Stimulated activated naive CD8-positive, alpha-beta T cell treated with anti-CD3 and anti-CD28 coated beads, Interleukin-15, amount 100 ng/mL, for 72 hours (primary cell): ENCODE measurements at regions not wholly inside any gene's neighbourhood (a gene's known extent, or its start where the extent isn't known, plus 50 kb on each side); places are given as distances from the start of the nearest gene placed in this dataset.
"Not testable (repeated sequence)": the region's sequence is repeated elsewhere in the genome, so short reads cannot be mapped to it uniquely, and the experiment has no call there.

Source experiments
- ATAC-seq: fragments of 150-1000 bp; cut with Tn5 transposase; 2 replicates; pipeline ENCODE4 v1.10.0; 2021; ENCODE audit warnings: mild to moderate bottlenecking, moderate library complexity
- DNase-seq, 2 donors: peaks; one replicate each; pipeline ENCODE4 v3.0.0; 2021 to 2022
- H3K27ac Mint-ChIP-seq, 2 donors: one replicate each; pipeline ENCODE4 v1.8.0; 2022; ENCODE audit warnings: mild to moderate bottlenecking in 2 of 2, mixed read lengths in 2 of 2, moderate library complexity in 2 of 2
- H3K27me3 Mint-ChIP-seq: one replicate; pipeline ENCODE4 v1.8.0; 2022; ENCODE audit warnings: mixed read lengths
- H3K4me1 Mint-ChIP-seq: one replicate; pipeline ENCODE4 v1.8.0; 2022; ENCODE audit warnings: mild to moderate bottlenecking, mixed read lengths
- H3K4me3 Mint-ChIP-seq, 2 donors: one replicate each; pipeline ENCODE4 v1.8.0; 2022; ENCODE audit warnings: mild to moderate bottlenecking in 2 of 2, mixed read lengths in 2 of 2, moderate library complexity in 1 of 2
- H3K9me3 Mint-ChIP-seq, 2 donors: one replicate each; pipeline ENCODE4 v1.8.0; 2022; ENCODE audit warnings: mixed read lengths in 2 of 2

DNA sequence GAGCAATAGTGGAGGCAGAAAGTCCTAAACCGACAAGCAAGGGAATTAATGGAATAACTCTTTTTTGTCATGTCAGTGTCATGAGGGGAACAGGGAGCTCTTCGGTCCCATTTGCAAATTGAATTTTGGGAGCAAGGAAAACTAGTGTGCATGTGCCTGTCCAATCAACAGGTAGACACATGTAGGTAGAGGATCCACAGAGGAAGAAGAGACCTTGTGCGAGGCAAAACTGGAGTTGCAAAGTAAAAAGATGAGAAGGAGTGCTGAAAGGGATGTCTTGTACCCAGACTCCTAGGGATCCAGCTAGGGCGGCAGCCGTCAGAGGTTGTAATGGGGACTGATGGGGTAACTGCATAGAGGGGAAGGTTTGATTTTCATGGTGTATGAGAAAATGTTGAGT, 156.8 kb upstream of the SNX2 start:
- H3K9me3 Mint-ChIP-seq, ATAC-seq, H3K4me3 Mint-ChIP-seq, H3K27me3 Mint-ChIP-seq, H3K27ac Mint-ChIP-seq, H3K4me1 Mint-ChIP-seq, DNase-seq: not testable (repeated sequence)

DNA sequence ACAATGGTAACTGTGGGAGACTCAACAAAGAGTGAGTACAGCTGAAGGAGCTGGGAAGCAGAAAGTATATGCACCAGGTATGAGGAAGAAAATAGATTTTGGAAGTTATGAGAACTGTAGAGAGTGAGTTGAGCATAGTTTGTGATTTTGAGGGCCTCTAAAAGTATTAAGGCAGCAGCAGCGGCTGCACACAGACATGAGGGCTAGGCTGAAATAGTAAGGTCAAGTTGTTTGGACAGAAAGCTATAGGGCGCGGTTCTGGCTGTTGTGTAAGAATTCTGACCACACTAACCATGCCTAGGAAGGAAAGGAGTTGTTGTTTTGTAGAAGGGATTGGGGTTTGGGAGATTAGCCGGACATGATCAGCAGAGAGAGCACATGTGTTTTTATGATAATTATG, 154.1 kb upstream of the SNX2 start:
- not testable (repeated sequence) for H3K27ac Mint-ChIP-seq, ATAC-seq, DNase-seq, H3K27me3 Mint-ChIP-seq, H3K4me1 Mint-ChIP-seq, H3K4me3 Mint-ChIP-seq, H3K9me3 Mint-ChIP-seq

DNA sequence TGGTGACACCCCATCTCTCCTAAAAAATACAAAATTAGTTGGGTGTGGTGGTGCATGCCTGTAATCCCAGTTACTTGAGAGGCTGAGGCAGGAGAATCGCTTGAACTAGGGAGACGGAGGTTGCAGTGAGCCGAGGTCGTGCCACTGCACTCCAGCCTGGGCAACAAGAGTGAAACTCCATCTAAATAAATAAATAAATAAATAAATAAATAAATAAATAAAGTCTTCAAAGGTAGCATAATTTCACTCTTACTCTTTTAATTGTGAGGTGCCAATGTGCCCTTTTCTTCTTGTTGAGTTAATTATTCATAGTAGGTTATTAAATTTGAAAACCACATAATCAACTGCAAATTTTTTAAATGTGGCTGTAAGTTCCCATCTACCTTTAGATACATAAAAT, 146.2 kb upstream of the SNX2 start:
- not testable (repeated sequence) for H3K9me3 Mint-ChIP-seq, H3K4me1 Mint-ChIP-seq, H3K27me3 Mint-ChIP-seq, DNase-seq, H3K4me3 Mint-ChIP-seq, ATAC-seq, H3K27ac Mint-ChIP-seq

DNA sequence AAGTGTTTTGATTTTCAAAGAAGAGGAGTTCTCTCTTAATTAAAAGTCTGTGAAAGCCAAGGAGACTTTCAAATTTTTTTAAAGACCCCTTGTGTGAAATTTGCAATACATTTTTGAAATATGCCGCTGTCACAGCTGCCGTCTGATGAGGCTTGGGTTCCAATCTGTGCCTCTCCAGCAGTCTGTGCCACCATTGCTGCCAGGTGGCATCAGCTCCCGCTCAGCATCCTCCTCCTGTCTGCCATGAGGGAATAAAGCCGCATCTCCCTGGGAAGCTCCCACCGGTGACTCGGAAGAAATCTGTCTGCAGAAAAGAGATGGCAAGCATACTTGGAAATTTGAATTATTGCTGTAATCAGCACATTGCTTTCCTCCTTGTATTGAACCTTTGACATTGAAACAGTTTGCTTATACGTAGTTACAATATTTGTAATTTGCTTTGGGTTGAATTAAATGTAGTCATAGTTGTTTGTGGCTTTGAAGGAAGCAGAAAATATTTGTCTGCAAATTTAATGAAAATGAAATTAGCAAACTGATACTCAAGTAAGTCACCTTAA, 145.7 kb upstream of the SNX2 start:
- H3K27ac Mint-ChIP-seq, result no peak overlapping the region
- no peaks in the 10 kb centered on the region for H3K9me3 Mint-ChIP-seq

DNA sequence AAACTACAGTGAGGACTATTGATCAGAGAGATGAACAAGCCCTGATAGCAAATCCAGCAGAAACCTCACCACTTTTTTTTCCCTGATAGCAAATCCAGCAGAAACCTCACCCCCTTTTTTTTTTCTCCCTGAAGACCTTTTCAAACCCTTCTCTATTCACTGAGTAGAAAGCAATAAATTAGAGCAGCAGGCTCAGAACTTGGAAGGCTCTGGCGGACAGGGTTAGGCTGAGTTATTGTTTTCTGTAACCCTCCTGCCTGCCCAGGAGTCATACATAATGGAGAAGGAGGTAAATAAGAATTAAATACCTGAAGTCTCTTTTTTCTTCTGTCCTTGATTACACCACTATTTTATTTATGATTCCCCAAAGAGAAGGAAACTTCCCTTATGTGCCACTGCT, 136.3 kb upstream of the SNX2 start:
- Mint-ChIP-seq H3K9me3 (peaks cover 0 to 5% of the 10 kb centered on the region in 2 donors), H3K27me3 (no peaks in the 10 kb centered on the region), H3K27ac (no peak overlapping the region), H3K4me3 (no peak overlapping the region), H3K4me1 (no peaks in the 10 kb centered on the region)
- no peak for DNase-seq
- ATAC-seq, result no peak

More for the DNA sequence above, 145.7 kb upstream of the SNX2 start:
- DNase-seq (no peak), ATAC-seq (no peak)
- Mint-ChIP-seq H3K4me3 (no peak overlapping the region), H3K27me3 (no peaks in the 10 kb centered on the region), H3K4me1 (no peaks in the 10 kb centered on the region)

DNA sequence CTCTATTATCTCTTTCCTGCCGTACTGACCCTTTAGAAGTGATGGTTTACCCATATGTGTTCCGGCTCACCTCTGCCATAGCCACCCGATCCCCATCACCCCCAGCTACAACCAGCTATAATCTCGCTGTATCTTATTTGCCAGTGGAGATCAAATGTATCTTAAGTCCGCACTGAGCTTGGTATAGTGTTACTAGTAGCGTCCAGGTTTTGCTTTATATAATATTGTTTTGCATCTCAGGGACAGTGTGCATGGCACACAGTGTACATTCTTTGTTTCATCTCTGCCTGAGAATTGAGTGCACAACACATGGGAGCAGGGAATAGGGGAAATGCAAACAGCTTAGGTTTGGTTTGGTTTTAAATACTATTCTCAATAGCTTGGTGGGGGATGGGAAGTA, 135.8 kb upstream of the SNX2 start:
- H3K4me3 Mint-ChIP-seq, result no peak overlapping the region
- no peaks in the 10 kb centered on the region for H3K27me3 Mint-ChIP-seq
- no peak overlapping the region for H3K27ac Mint-ChIP-seq
- ATAC-seq, result no peak
- no peak for DNase-seq
- H3K4me1 Mint-ChIP-seq, result no peaks in the 10 kb centered on the region
- peaks cover 0 to 5% of the 10 kb centered on the region in 2 donors for H3K9me3 Mint-ChIP-seq

DNA sequence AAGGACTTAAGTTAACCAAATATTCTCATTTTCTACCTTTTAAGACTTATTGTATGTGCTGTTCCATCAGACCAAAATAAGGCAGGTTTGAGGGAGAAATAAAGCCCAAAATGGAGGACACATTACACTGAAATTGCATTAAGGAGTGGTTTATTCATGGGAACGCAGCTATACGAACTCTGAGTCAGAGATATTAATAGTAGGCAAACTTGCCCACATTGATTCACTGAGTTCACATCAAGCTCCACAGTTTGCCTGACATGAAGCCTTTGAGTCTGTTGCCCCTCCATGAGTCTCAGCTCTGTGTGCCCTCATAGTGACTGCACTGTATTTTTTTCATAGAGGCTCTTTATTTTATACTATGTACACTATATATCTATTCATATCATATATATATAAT, 135.0 kb upstream of the SNX2 start:
- Mint-ChIP-seq H3K4me3 (no peak overlapping the region), H3K4me1 (no peaks in the 10 kb centered on the region), H3K9me3 (peaks cover 0 to 3% of the 10 kb centered on the region in 2 donors), H3K27ac (no peak overlapping the region), H3K27me3 (no peaks in the 10 kb centered on the region)
- no peak for ATAC-seq
- DNase-seq, result no peak

DNA sequence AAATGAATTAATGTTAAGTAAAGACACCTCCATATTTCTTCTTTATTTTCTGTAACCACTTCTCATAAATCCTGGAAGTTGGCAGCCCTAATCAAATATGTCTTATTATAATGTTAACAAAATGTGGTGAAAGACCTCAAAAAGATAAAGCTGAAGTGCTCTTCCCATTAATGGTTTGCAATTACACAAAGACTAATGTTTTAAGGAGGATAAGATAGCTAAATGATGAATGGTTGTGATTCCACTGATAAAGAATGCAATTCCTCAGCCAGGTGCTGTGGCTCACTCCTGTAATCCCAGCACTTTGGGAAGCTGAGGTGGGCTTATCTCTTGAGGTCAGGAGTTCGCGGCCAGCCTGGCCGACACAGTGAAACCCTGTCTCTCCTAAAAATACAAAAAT, 125.8 kb upstream of the SNX2 start:
- H3K9me3 Mint-ChIP-seq, result no peaks in the 10 kb centered on the region
- no peaks in the 10 kb centered on the region for H3K4me1 Mint-ChIP-seq
- no peak for DNase-seq
- no peak for ATAC-seq
- peaks cover 5% of the 10 kb centered on the region for H3K27me3 Mint-ChIP-seq
- no peak overlapping the region for H3K27ac Mint-ChIP-seq
- no peak overlapping the region for H3K4me3 Mint-ChIP-seq

DNA sequence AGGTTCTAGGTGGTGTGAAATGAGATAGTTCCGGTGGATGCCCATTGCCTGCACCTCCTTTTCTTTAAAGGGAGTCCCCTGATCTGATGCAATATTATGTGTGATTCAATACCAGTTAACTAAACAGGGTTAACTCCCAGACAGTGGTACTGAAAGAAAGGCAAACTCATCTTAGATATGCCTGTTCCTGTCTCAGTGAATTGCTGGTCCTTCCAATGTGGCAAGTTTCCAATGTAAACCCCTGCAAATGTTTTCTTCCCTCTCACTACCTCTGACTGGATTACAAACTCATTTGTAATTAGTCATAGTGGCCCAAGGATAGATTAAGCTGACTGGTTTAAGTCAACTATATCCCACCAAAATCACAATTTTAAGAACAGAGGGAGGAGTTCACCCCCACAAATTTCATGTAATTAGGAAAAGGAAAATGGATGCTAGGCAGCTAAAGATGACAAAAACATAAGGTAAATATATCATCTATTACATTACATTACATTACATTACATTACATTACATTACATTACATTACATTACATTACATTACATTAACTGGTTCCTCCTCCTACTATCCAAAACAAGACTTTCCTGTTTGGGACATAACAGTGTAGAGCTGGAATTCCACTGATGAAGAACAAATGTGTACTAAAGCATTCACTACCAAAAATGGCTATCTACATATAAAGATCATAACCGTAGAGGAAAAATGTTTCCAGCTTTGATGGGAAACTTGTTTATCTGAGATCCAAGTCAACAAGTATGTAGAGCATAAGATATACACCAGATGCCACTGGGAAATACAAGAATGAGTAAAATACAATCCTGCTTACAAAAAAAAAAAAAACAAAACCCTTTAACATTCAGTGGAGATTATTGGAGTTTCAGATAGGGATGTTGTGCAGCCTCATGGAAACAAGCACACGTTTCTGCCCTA, 121.5 kb upstream of the SNX2 start:
- no peak for ATAC-seq
- no peak for DNase-seq

DNA sequence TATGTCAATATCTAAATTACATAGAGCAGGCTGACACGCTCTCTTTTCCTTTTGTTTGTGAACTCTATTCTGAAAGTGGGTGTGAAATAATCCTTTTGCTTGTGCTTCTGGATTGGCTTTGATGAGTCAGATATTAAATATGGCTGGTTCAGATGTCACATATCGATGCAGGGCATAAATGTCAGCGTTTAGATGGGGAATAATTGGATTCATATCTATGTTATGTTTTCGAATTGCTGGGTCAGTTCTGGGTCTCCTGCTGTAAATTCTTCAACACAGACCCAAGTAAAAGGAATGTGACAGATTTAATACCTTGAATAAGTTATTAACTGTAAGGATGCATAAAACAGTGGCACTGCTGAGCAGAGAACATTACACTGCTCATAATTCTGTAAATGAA, 118.7 kb upstream of the SNX2 start:
- no peaks in the 10 kb centered on the region for H3K4me1 Mint-ChIP-seq
- no peaks in the 10 kb centered on the region for H3K9me3 Mint-ChIP-seq
- H3K27ac Mint-ChIP-seq, result no peak overlapping the region
- H3K27me3 Mint-ChIP-seq, result peaks cover 6% of the 10 kb centered on the region
- no peak for DNase-seq
- ATAC-seq, result no peak
- H3K4me3 Mint-ChIP-seq, result no peak overlapping the region

More for the DNA sequence above, 121.5 kb upstream of the SNX2 start:
- no peaks in the 10 kb centered on the region for H3K9me3 Mint-ChIP-seq
- no peaks in the 10 kb centered on the region for H3K4me1 Mint-ChIP-seq
- H3K4me3 Mint-ChIP-seq, result no peak overlapping the region
- peaks cover 6% of the 10 kb centered on the region for H3K27me3 Mint-ChIP-seq
- H3K27ac Mint-ChIP-seq, result no peak overlapping the region

DNA sequence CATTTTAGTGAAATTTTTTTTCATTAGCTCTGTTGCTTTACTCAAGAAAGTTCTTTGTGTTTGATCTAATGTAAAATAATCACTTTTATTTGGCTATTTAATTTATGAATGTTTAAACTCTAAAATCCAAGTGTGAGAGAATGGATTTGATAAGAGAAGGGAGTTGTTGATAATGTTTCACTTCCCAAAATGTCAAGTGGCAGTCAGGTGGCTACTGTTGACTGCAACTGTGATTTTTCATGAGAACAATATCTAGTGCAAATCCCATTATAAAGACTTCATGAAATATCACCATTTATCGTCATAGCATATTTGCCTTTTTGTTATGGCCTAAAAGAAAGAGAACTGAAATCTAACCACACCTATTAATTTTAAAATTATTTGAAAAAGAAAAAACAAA, 118.3 kb upstream of the SNX2 start:
- peaks cover 6% of the 10 kb centered on the region for H3K27me3 Mint-ChIP-seq
- H3K9me3 Mint-ChIP-seq, result no peaks in the 10 kb centered on the region
- H3K4me3 Mint-ChIP-seq, result no peak overlapping the region
- no peaks in the 10 kb centered on the region for H3K4me1 Mint-ChIP-seq
- ATAC-seq (no peak), DNase-seq (no peak)
- no peak overlapping the region for H3K27ac Mint-ChIP-seq

DNA sequence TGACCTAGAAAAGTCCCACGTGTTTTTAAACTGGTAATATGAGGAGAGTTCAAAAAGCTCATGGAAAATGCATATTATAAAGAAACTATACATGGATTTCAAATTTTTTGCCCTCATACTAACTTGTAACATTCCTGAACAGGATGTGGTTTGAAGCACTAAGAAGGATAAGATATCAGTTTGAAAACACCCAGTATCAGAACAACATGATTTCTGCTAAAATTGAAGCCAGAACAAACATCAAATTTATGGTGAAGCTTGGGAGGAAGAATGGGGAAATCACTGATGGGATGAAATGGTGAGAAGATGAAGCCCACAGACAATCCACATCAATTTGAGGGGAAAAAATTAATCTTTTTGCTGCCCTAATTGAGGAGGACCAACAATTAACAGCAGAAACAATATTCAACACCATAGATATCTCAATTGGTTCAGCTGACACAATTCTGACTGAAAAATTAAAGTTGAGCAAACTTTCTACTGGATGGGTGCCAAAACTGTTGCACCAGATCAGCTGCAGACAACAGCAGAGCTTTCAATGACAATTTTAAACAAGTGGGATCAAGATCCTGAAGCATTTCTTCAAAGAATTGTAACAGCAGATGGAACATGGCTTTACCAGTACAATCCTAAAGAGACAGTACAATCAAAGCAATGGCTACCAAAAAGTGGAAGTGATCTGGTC, 113.2 kb upstream of the SNX2 start:
- Mint-ChIP-seq H3K27me3 (peaks cover 6% of the 10 kb centered on the region), H3K27ac (no peak overlapping the region), H3K4me1 (no peaks in the 10 kb centered on the region), H3K9me3 (peaks cover 5% of the 10 kb centered on the region in 2 donors), H3K4me3 (no peak overlapping the region)
- DNase-seq (no peak), ATAC-seq (no peak)

DNA sequence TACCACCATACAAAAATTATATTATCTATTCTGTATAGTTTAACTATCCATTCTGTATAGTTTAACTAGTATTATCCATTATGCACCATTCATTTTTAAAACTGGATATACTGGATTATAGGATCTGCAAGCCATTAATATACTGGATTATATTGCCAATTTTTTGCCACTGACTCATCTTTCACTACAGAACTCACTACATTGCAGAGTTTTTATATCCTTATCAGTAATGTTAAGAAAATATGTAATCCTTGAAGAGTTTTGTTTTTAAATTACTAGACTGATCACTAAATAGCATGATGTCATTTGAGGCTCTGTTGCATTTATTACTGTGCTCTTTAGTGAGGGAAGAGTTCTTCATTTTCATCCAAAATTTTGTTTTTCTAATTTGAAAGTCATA, 109.8 kb upstream of the SNX2 start:
- Mint-ChIP-seq H3K27ac (no peak overlapping the region), H3K27me3 (peaks cover 6% of the 10 kb centered on the region), H3K9me3 (peaks cover 9 to 10% of the 10 kb centered on the region in 2 donors), H3K4me3 (no peak overlapping the region), H3K4me1 (no peaks in the 10 kb centered on the region)
- DNase-seq (no peak), ATAC-seq (no peak)

DNA sequence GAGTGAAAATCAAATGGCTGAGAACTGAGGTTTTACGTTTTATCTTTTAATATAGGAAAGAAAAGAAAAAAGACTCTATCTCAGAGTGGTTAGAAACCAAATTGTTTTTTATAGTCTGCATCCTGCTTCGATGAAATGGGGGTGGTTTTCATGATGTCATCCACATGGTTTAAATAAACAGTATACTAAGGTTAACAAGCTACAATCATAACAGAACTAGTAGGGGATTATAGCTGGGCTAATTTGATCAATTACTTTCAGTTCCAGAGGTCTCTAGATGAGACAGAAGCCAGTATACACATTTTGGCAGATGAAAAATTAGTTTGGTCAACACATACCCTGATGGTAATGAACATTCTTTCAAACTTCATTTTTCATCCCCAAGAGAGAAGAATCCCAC, 106.3 kb upstream of the SNX2 start:
- no peak for DNase-seq
- ATAC-seq, result no peak
- Mint-ChIP-seq H3K4me1 (no peaks in the 10 kb centered on the region), H3K27ac (no peak overlapping the region), H3K4me3 (no peak overlapping the region), H3K27me3 (peaks cover 25% of the 10 kb centered on the region), H3K9me3 (peaks cover 6 to 9% of the 10 kb centered on the region in 2 donors)

DNA sequence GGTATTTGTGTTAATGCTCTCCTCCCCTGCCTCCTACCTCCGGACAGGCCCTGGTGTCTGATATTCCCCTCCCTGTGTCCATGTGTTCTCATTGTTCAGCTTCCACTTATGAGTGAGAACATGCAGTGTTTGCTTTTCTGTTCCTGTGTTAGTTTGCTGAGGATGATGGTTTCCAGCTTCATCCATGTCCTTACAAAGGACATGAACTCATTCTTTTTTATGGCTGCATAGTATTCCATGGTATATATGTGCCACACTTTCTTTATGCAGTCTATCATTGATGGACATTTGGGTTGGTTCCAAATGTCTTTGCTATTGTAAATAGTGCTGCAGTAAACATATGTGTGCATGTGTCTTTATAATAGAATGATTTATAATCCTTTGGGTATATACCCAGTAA, 105.2 kb upstream of the SNX2 start:
- H3K4me3 Mint-ChIP-seq, DNase-seq, ATAC-seq, H3K4me1 Mint-ChIP-seq, H3K9me3 Mint-ChIP-seq, H3K27ac Mint-ChIP-seq: not testable (repeated sequence)
- peaks cover 23% of the 10 kb centered on the region for H3K27me3 Mint-ChIP-seq

DNA sequence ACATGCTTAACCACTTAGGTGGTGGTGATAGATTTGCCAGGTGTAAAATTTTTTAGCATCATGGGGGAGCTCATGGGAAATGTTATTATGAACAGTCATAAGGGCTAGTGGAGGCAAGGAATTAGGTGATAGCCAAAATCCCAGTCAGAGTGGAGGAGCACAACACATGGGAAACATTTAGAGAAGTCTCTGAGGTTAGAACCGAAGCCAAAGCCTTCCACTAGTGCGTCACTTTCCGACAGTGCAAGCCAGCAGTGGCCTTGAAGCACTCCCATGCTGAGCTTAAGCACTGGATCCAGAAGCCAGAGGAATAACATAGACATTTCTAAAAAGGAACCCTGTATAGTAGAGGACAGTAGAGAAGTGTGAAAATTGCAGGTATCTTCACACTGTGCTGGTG, 101.5 kb upstream of the SNX2 start:
- Mint-ChIP-seq H3K4me1 (no peaks in the 10 kb centered on the region), H3K27me3 (peaks cover 23% of the 10 kb centered on the region), H3K4me3 (no peak overlapping the region), H3K9me3 (peaks cover 6 to 9% of the 10 kb centered on the region in 2 donors), H3K27ac (no peak overlapping the region)
- no peak for DNase-seq
- ATAC-seq, result no peak
